HL-60 (cell line): ENCODE measurements at regions not wholly inside any gene's neighbourhood (a gene's known extent, or its start where the extent isn't known, plus 50 kb on each side); places are given as distances from the start of the nearest gene placed in this dataset.

Source experiments
- CTCF ChIP-seq: IDR thresholded peaks from one replicate; pipeline ENCODE4 v1.5.1; 2011; ENCODE audit warnings: low read length, control low read depth, inconsistent platforms; ENCODE audit not compliant: insufficient read depth
- GABPA ChIP-seq: IDR thresholded peaks from 2 replicates; pipeline ENCODE4 v1.6.1; 2012; ENCODE audit warnings: low read depth
- SPI1 ChIP-seq: IDR thresholded peaks from 2 replicates; pipeline ENCODE4 v1.6.1; 2012; ENCODE audit warnings: low read depth, mild to moderate bottlenecking, borderline replicate concordance

- TF ChIP-seq CTCF (no peak), SPI1 (no peak), GABPA (no peak)
Observed at GRCh38 chr1:101455166-101455565, 218.3 kb downstream of the S1PR1 start.
